ENCODE measurements at regions not wholly inside any gene's neighbourhood (a gene's known extent, or its start where the extent isn't known, plus 50 kb on each side); places are given as distances from the start of the nearest gene placed in this dataset.
"Not testable (repeated sequence)": the region's sequence is repeated elsewhere in the genome, so short reads cannot be mapped to it uniquely, and the experiment has no call there.

GRCh38 chr11:98289617-98290263 is 731.0 kb upstream of the CNTN5 start:
- ATAC-seq, result no peak
- H3K4me3 Mint-ChIP-seq, result no peak overlapping the region
- no peak for DNase-seq (ENCODE audit: low spot score)
- no peaks in the 10 kb centered on the region for H3K4me1 Mint-ChIP-seq (ENCODE audit: low read depth in 2 of 2)
- no peaks in the 10 kb centered on the region for H3K36me3 Mint-ChIP-seq
- no peak overlapping the region for H3K27ac Mint-ChIP-seq
- no peaks in the 10 kb centered on the region for H3K27me3 Mint-ChIP-seq
- peaks cover 7% of the 10 kb centered on the region for H3K9me3 Mint-ChIP-seq

- Mint-ChIP-seq H3K9me3 (peaks cover 18% of the 10 kb centered on the region), H3K36me3 (peaks cover 10% of the 10 kb centered on the region), H3K27me3 (no peaks in the 10 kb centered on the region), H3K4me1 (ENCODE audit: low read depth in 2 of 2) (no peaks in the 10 kb centered on the region), H3K27ac (no peak overlapping the region), H3K4me3 (no peak overlapping the region)
- ATAC-seq, result no peak
- no peak for DNase-seq (ENCODE audit: low spot score)
Measured at GRCh38 chr11:98296091-98296880, 724.5 kb upstream of the CNTN5 start.

- DNase-seq (ENCODE audit: low spot score) (no peak), ATAC-seq (no peak)
- Mint-ChIP-seq H3K4me3 (no peak overlapping the region), H3K9me3 (peaks cover 18% of the 10 kb centered on the region), H3K4me1 (ENCODE audit: low read depth in 2 of 2) (no peaks in the 10 kb centered on the region), H3K36me3 (peaks cover 13% of the 10 kb centered on the region), H3K27ac (no peak overlapping the region), H3K27me3 (no peaks in the 10 kb centered on the region)
Measured at GRCh38 chr11:98300719-98301118, 720.0 kb upstream of the CNTN5 start.

GRCh38 chr11:98307827-98308491 is 712.8 kb upstream of the CNTN5 start:
- no peaks in the 10 kb centered on the region for H3K4me1 Mint-ChIP-seq (ENCODE audit: low read depth in 2 of 2)
- no peak overlapping the region for H3K27ac Mint-ChIP-seq
- H3K9me3 Mint-ChIP-seq, result peaks cover 12% of the 10 kb centered on the region

GRCh38 chr11:98330306-98330705 is 690.4 kb upstream of the CNTN5 start:
- not testable (repeated sequence) for ATAC-seq; H3K4me1 Mint-ChIP-seq (ENCODE audit: low read depth in 2 of 2); DNase-seq (ENCODE audit: low spot score); H3K9me3 Mint-ChIP-seq; H3K27me3 Mint-ChIP-seq; H3K27ac Mint-ChIP-seq; H3K4me3 Mint-ChIP-seq; H3K36me3 Mint-ChIP-seq

More at GRCh38 chr11:98307827-98308491, 712.8 kb upstream of the CNTN5 start:
- no peak for DNase-seq (ENCODE audit: low spot score)
- Mint-ChIP-seq H3K4me3 (no peak overlapping the region), H3K27me3 (no peaks in the 10 kb centered on the region), H3K36me3 (peaks cover 4% of the 10 kb centered on the region)
- no peak for ATAC-seq

- H3K9me3 Mint-ChIP-seq, result peaks cover 19% of the 10 kb centered on the region
- H3K27me3 Mint-ChIP-seq, result no peaks in the 10 kb centered on the region
- peaks cover 12% of the 10 kb centered on the region for H3K36me3 Mint-ChIP-seq
- DNase-seq (ENCODE audit: low spot score), result no peak
- no peaks in the 10 kb centered on the region for H3K4me1 Mint-ChIP-seq (ENCODE audit: low read depth in 2 of 2)
- H3K27ac Mint-ChIP-seq, result no peak overlapping the region
- no peak for ATAC-seq
- no peak overlapping the region for H3K4me3 Mint-ChIP-seq
Measured at GRCh38 chr11:98358551-98358950, 662.2 kb upstream of the CNTN5 start.

- no peaks in the 10 kb centered on the region for H3K27me3 Mint-ChIP-seq
Measured at GRCh38 chr11:98365190-98365589, 655.6 kb upstream of the CNTN5 start.

GRCh38 chr11:98365941-98366340 is 654.8 kb upstream of the CNTN5 start:
- DNase-seq (ENCODE audit: low spot score) (no peak), ATAC-seq (no peak)
- H3K36me3 Mint-ChIP-seq, result no peaks in the 10 kb centered on the region
- H3K4me1 Mint-ChIP-seq (ENCODE audit: low read depth in 2 of 2), result no peaks in the 10 kb centered on the region
- H3K27me3 Mint-ChIP-seq, result no peaks in the 10 kb centered on the region
- no peak overlapping the region for H3K27ac Mint-ChIP-seq
- peaks cover 11% of the 10 kb centered on the region for H3K9me3 Mint-ChIP-seq
- H3K4me3 Mint-ChIP-seq, result no peak overlapping the region

More at GRCh38 chr11:98365190-98365589, 655.6 kb upstream of the CNTN5 start:
- H3K36me3 Mint-ChIP-seq, result no peaks in the 10 kb centered on the region
- no peaks in the 10 kb centered on the region for H3K4me1 Mint-ChIP-seq (ENCODE audit: low read depth in 2 of 2)
- ATAC-seq (no peak), DNase-seq (ENCODE audit: low spot score) (no peak)
- no peak overlapping the region for H3K27ac Mint-ChIP-seq
- H3K9me3 Mint-ChIP-seq, result peaks cover 11% of the 10 kb centered on the region
- H3K4me3 Mint-ChIP-seq, result no peak overlapping the region

GRCh38 chr11:98390391-98390790 is 630.4 kb upstream of the CNTN5 start:
- ATAC-seq (no peak), DNase-seq (ENCODE audit: low spot score) (no peak)
- H3K27me3 Mint-ChIP-seq, result no peaks in the 10 kb centered on the region
- H3K9me3 Mint-ChIP-seq, result peaks cover 16% of the 10 kb centered on the region
- no peaks in the 10 kb centered on the region for H3K4me1 Mint-ChIP-seq (ENCODE audit: low read depth in 2 of 2)
- H3K4me3 Mint-ChIP-seq, result no peak overlapping the region
- peaks cover 4% of the 10 kb centered on the region for H3K36me3 Mint-ChIP-seq
- H3K27ac Mint-ChIP-seq, result no peak overlapping the region

- H3K4me1 Mint-ChIP-seq (ENCODE audit: low read depth in 2 of 2); DNase-seq (ENCODE audit: low spot score); ATAC-seq; H3K27me3 Mint-ChIP-seq; H3K27ac Mint-ChIP-seq; H3K4me3 Mint-ChIP-seq: not testable (repeated sequence)
- Mint-ChIP-seq H3K36me3 (peaks cover 12% of the 10 kb centered on the region), H3K9me3 (peaks cover 24% of the 10 kb centered on the region)
Measured at GRCh38 chr11:98394500-98394899, 626.2 kb upstream of the CNTN5 start.

- no peak overlapping the region for H3K27ac Mint-ChIP-seq
- ATAC-seq, result no peak
Measured at GRCh38 chr11:98398508-98398907, 622.2 kb upstream of the CNTN5 start.

GRCh38 chr11:98409069-98409468 is 611.7 kb upstream of the CNTN5 start:
- Mint-ChIP-seq H3K4me3 (no peak overlapping the region), H3K9me3 (peaks cover 7% of the 10 kb centered on the region), H3K27ac (no peak overlapping the region), H3K27me3 (no peaks in the 10 kb centered on the region), H3K36me3 (peaks cover 9% of the 10 kb centered on the region), H3K4me1 (ENCODE audit: low read depth in 2 of 2) (no peaks in the 10 kb centered on the region)
- DNase-seq (ENCODE audit: low spot score), result no peak
- ATAC-seq, result no peak

More at GRCh38 chr11:98398508-98398907, 622.2 kb upstream of the CNTN5 start:
- H3K4me1 Mint-ChIP-seq (ENCODE audit: low read depth in 2 of 2), result no peaks in the 10 kb centered on the region
- no peak overlapping the region for H3K4me3 Mint-ChIP-seq
- H3K9me3 Mint-ChIP-seq, result peaks cover 20% of the 10 kb centered on the region
- peaks cover 12% of the 10 kb centered on the region for H3K36me3 Mint-ChIP-seq
- DNase-seq (ENCODE audit: low spot score), result no peak
- H3K27me3 Mint-ChIP-seq, result no peaks in the 10 kb centered on the region

- H3K9me3 Mint-ChIP-seq, result peaks cover 10% of the 10 kb centered on the region
- ATAC-seq, result no peak
- DNase-seq (ENCODE audit: low spot score), result no peak
- H3K36me3 Mint-ChIP-seq, result peaks cover 9% of the 10 kb centered on the region
- H3K4me3 Mint-ChIP-seq, result no peak overlapping the region
- no peak overlapping the region for H3K27ac Mint-ChIP-seq
- no peaks in the 10 kb centered on the region for H3K27me3 Mint-ChIP-seq
- no peaks in the 10 kb centered on the region for H3K4me1 Mint-ChIP-seq (ENCODE audit: low read depth in 2 of 2)
Measured at GRCh38 chr11:98411777-98412176, 609.0 kb upstream of the CNTN5 start.

GRCh38 chr11:98417256-98417755 is 603.4 kb upstream of the CNTN5 start:
- Mint-ChIP-seq H3K4me1 (ENCODE audit: low read depth in 2 of 2) (no peaks in the 10 kb centered on the region), H3K36me3 (peaks cover 14% of the 10 kb centered on the region), H3K9me3 (peaks cover 12% of the 10 kb centered on the region), H3K27ac (no peak overlapping the region), H3K27me3 (no peaks in the 10 kb centered on the region), H3K4me3 (no peak overlapping the region)
- no peak for ATAC-seq
- no peak for DNase-seq (ENCODE audit: low spot score)
